Glutamatergic neuron (in vitro differentiated cells): ENCODE measurements at regions not wholly inside any gene's neighbourhood (a gene's known extent, or its start where the extent isn't known, plus 50 kb on each side); places are given as distances from the start of the nearest gene placed in this dataset.
"Not testable (repeated sequence)": the region's sequence is repeated elsewhere in the genome, so short reads cannot be mapped to it uniquely, and the experiment has no call there.

Source experiments
- DNase-seq: peaks from one replicate; pipeline ENCODE4 v3.0.0; 2022
- H3K27ac Mint-ChIP-seq: one replicate; pipeline ENCODE4 v1.8.0; 2020; ENCODE audit warnings: mild to moderate bottlenecking, mixed read lengths, inconsistent platforms; ENCODE audit not compliant: unreplicated experiment
- H3K27me3 Mint-ChIP-seq: one replicate; pipeline ENCODE4 v1.8.0; 2020; ENCODE audit warnings: mild to moderate bottlenecking, moderate library complexity, mixed read lengths, inconsistent platforms; ENCODE audit not compliant: unreplicated experiment
- H3K36me3 Mint-ChIP-seq: one replicate; pipeline ENCODE4 v1.8.0; 2020; ENCODE audit warnings: mild to moderate bottlenecking, mixed read lengths, inconsistent platforms; ENCODE audit not compliant: unreplicated experiment
- H3K4me1 Mint-ChIP-seq: one replicate; pipeline ENCODE4 v1.8.0; 2020; ENCODE audit warnings: mild to moderate bottlenecking, low read depth, mixed read lengths, inconsistent platforms; ENCODE audit not compliant: unreplicated experiment
- H3K4me3 Mint-ChIP-seq: one replicate; pipeline ENCODE4 v1.8.0; 2020; ENCODE audit warnings: mild to moderate bottlenecking, mixed read lengths, inconsistent platforms; ENCODE audit not compliant: unreplicated experiment
- H3K9me3 Mint-ChIP-seq: one replicate; pipeline ENCODE4 v1.8.0; 2020; ENCODE audit warnings: mild to moderate bottlenecking, moderate library complexity, mixed read lengths, inconsistent platforms; ENCODE audit not compliant: unreplicated experiment
- CTCF ChIP-seq: fragments of 200-600 bp; sonication (generic); IDR thresholded peaks from one replicate; pipeline ENCODE4 v1.5.0; 2021; ENCODE audit not compliant: partially characterized antibody, unreplicated experiment

DNA sequence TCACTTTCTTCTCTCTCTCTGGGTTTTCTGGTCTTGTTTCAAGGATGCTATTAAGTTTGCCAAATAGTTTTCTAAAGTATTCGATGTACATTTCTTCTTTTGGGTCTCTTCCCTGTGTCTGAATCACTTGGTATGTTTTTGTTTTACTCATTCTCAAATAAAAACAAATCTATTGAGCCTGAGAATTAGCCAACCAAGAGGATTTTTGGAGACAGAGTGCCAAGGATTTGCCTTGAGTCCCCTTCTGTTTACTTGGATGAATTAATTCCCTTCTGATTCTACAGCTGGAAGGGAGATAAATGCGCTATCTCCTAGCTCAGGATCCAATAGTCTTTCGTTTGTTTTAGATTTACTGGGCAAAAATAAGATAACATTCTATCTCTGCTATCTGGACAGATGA lies 255.5 kb downstream of the SYT10 start:
- no peak overlapping the region for H3K27ac Mint-ChIP-seq

DNA sequence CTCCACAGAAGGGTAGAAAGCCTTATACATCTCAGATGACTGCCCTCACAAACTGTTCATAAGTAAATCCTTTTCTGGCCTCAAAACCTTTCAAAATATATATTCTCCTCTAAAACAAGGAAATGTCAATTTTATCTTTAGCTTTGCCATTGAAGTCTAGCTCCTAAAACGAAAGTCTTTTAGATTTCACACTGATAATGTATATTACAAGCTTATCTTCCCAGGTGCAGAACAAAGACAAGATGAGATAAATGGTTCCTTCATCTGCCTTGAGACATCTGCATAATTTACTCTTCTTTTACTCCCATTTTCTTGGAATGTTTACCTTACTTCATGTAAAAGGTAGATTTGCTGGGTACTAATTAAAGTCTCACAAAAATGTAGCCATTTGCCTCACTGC lies 257.1 kb downstream of the SYT10 start:
- TF ChIP-seq CTCF: no peak
- no peak overlapping the region for H3K27ac Mint-ChIP-seq
- no peaks in the 10 kb centered on the region for H3K27me3 Mint-ChIP-seq
- H3K4me3 Mint-ChIP-seq: no peak overlapping the region
- no peaks in the 10 kb centered on the region for H3K9me3 Mint-ChIP-seq
- peaks cover 14% of the 10 kb centered on the region for H3K4me1 Mint-ChIP-seq
- H3K36me3 Mint-ChIP-seq: no peaks in the 10 kb centered on the region
- no peak for DNase-seq

More for the DNA sequence above, 255.5 kb downstream of the SYT10 start:
- DNase-seq: no peak
- no peak overlapping the region for H3K4me3 Mint-ChIP-seq
- no peaks in the 10 kb centered on the region for H3K36me3 Mint-ChIP-seq
- no peaks in the 10 kb centered on the region for H3K27me3 Mint-ChIP-seq
- H3K9me3 Mint-ChIP-seq: no peaks in the 10 kb centered on the region
- no peak for TF ChIP-seq CTCF
- peaks cover 14% of the 10 kb centered on the region for H3K4me1 Mint-ChIP-seq

DNA sequence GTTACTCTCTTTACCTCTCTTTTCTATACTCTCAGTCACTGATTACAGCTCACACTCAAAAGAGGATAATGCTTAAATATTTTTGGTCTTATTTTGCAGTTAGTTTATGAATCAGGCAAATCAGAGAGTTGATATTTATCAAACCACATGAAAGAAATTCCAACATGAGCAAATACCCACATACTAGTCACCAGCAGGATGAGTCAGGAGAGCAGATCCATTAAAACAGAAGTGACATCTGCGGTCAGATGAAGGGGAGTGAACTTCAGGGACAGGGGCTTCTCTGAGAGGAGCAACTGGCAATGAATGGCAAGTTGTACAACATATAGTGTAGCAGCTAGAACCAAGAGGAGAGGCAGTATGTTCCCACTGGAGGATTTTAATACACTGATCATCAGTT lies 258.7 kb downstream of the SYT10 start:
- DNase-seq: no peak
- H3K27ac Mint-ChIP-seq: peak overlapping the region; percentile 0
- H3K36me3 Mint-ChIP-seq: no peaks in the 10 kb centered on the region
- no peaks in the 10 kb centered on the region for H3K27me3 Mint-ChIP-seq
- no peaks in the 10 kb centered on the region for H3K9me3 Mint-ChIP-seq
- TF ChIP-seq CTCF: no peak
- H3K4me3 Mint-ChIP-seq: no peak overlapping the region
- peaks cover 14% of the 10 kb centered on the region for H3K4me1 Mint-ChIP-seq

GRCh38 chr12:33166260-33166659 lies 269.7 kb upstream of the PKP2 start:
- not testable (repeated sequence) for H3K4me3 Mint-ChIP-seq, H3K36me3 Mint-ChIP-seq, DNase-seq, H3K27me3 Mint-ChIP-seq, H3K4me1 Mint-ChIP-seq, H3K9me3 Mint-ChIP-seq, H3K27ac Mint-ChIP-seq

- H3K36me3 Mint-ChIP-seq: peaks cover 3% of the 10 kb centered on the region
- H3K4me3 Mint-ChIP-seq: no peak overlapping the region
- TF ChIP-seq CTCF: no peak
- H3K27ac Mint-ChIP-seq: no peak overlapping the region
- no peaks in the 10 kb centered on the region for H3K4me1 Mint-ChIP-seq
- H3K9me3 Mint-ChIP-seq: peaks cover 3% of the 10 kb centered on the region
- H3K27me3 Mint-ChIP-seq: no peaks in the 10 kb centered on the region
- no peak for DNase-seq
Measured at GRCh38 chr12:33156042-33156441, 259.5 kb upstream of the PKP2 start.

- not testable (repeated sequence) for H3K4me3 Mint-ChIP-seq, H3K27me3 Mint-ChIP-seq, H3K4me1 Mint-ChIP-seq, H3K27ac Mint-ChIP-seq, H3K36me3 Mint-ChIP-seq, DNase-seq, H3K9me3 Mint-ChIP-seq
Measured at GRCh38 chr12:33147292-33147691, 250.7 kb upstream of the PKP2 start.
